ENCODE measurements at regions not wholly inside any gene's neighbourhood (a gene's known extent, or its start where the extent isn't known, plus 50 kb on each side); places are given as distances from the start of the nearest gene placed in this dataset.

- Histone ChIP-seq H3K27me3 (ENCODE audit: low read depth) (no peaks in the 10 kb centered on the region), H3K9me3 (no peaks in the 10 kb centered on the region), H3K36me3 (no peaks in the 10 kb centered on the region), H3K4me1 (no peaks in the 10 kb centered on the region), H3K27ac (no peak overlapping the region), H3K4me3 (no peak overlapping the region)
- no peak for TF ChIP-seq CTCF (IDR thresholded peaks at IDR 0.05)
- intact Hi-C loops (cut with DNase I) = no loop called here
- no peak for DNase-seq
- no peak for ATAC-seq
These were observed 117.4 kb upstream of the RPRM start for GRCh38 chr2:153595939-153596338.

- Histone ChIP-seq H3K4me3 (no peak overlapping the region), H3K9me3 (no peaks in the 10 kb centered on the region), H3K27me3 (ENCODE audit: low read depth) (no peaks in the 10 kb centered on the region), H3K4me1 (no peaks in the 10 kb centered on the region), H3K27ac (no peak overlapping the region), H3K36me3 (no peaks in the 10 kb centered on the region)
- DNase-seq (no peak), ATAC-seq (no peak)
- intact Hi-C loops (cut with DNase I) = no loop called here
- TF ChIP-seq CTCF (IDR thresholded peaks at IDR 0.05) = no peak
These were observed 123.2 kb upstream of the RPRM start for GRCh38 chr2:153601812-153602211.

- no peaks in the 10 kb centered on the region for H3K36me3 ChIP-seq
These were observed 125.6 kb upstream of the RPRM start for GRCh38 chr2:153604133-153604532.

GRCh38 chr2:153606623-153607022, 128.1 kb upstream of the RPRM start:
- H3K36me3 ChIP-seq = no peaks in the 10 kb centered on the region
- ATAC-seq = no peak
- H3K27ac ChIP-seq = no peak overlapping the region
- H3K27me3 ChIP-seq (ENCODE audit: low read depth) = no peaks in the 10 kb centered on the region
- H3K4me3 ChIP-seq = no peak overlapping the region
- H3K4me1 ChIP-seq = no peaks in the 10 kb centered on the region
- TF ChIP-seq CTCF (IDR thresholded peaks at IDR 0.05) = no peak
- no peaks in the 10 kb centered on the region for H3K9me3 ChIP-seq
- intact Hi-C loops (cut with DNase I) = no loop called here
- DNase-seq = no peak

More at GRCh38 chr2:153604133-153604532, 125.6 kb upstream of the RPRM start:
- intact Hi-C loops (cut with DNase I) = no loop called here
- Histone ChIP-seq H3K4me1 (no peaks in the 10 kb centered on the region), H3K9me3 (no peaks in the 10 kb centered on the region), H3K27me3 (ENCODE audit: low read depth) (no peaks in the 10 kb centered on the region), H3K27ac (no peak overlapping the region), H3K4me3 (no peak overlapping the region)
- DNase-seq (no peak), ATAC-seq (no peak)
- TF ChIP-seq CTCF (IDR thresholded peaks at IDR 0.05) = no peak

- no peaks in the 10 kb centered on the region for H3K4me1 ChIP-seq
These were observed 143.7 kb upstream of the RPRM start for GRCh38 chr2:153622285-153622684.

More at GRCh38 chr2:153622285-153622684, 143.7 kb upstream of the RPRM start:
- intact Hi-C loops (cut with DNase I) = no loop called here
- no peak for TF ChIP-seq CTCF (IDR thresholded peaks at IDR 0.05)
- H3K27me3 ChIP-seq (ENCODE audit: low read depth) = no peaks in the 10 kb centered on the region
- DNase-seq (no peak), ATAC-seq (no peak)
- H3K27ac ChIP-seq = no peak overlapping the region
- H3K36me3 ChIP-seq = no peaks in the 10 kb centered on the region
- no peak overlapping the region for H3K4me3 ChIP-seq
- H3K9me3 ChIP-seq = peaks cover 14% of the 10 kb centered on the region

Data from lower lobe of right lung (tissue), 2 donors.